SK-N-SH treated with all-trans-retinoic acid at 6 μM for 48 hours (cell line): ENCODE measurements at regions not wholly inside any gene's neighbourhood (a gene's known extent, or its start where the extent isn't known, plus 50 kb on each side); places are given as distances from the start of the nearest gene placed in this dataset.

Experiments
- ATAC-seq: fragments of 200-7000 bp; cut with Tn5 transposase; 3 replicates; pipeline ENCODE4 v1.9.1; 2020; ENCODE audit warnings: mild to moderate bottlenecking, moderate library complexity
- ARNTL ChIP-seq: fragments of 450-650 bp; formaldehyde crosslinking; IDR thresholded peaks from 2 replicates; pipeline ENCODE4 v1.5.0; 2020; ENCODE audit warnings: low read depth, mild to moderate bottlenecking, moderate library complexity, borderline replicate concordance
- BACH2 ChIP-seq: fragments of 250-450 bp; sonication (Bioruptor Pico); IDR thresholded peaks from 2 replicates; pipeline ENCODE4 v1.9.0; 2021; ENCODE audit warnings: mild to moderate bottlenecking, borderline replicate concordance
- CSDC2 ChIP-seq: fragments of 250-450 bp; sonication (Bioruptor Pico); IDR thresholded peaks from 2 replicates; pipeline ENCODE4 v1.5.0; 2020; ENCODE audit warnings: mild to moderate bottlenecking, moderate library complexity
- ESRRG ChIP-seq: fragments of 250-450 bp; sonication (Bioruptor Pico); IDR thresholded peaks from 2 replicates; pipeline ENCODE4 v1.6.1; 2021; ENCODE audit warnings: mild to moderate bottlenecking
- GLIS3 ChIP-seq: fragments of 250-450 bp; sonication (Bioruptor Pico); IDR thresholded peaks from 2 replicates; pipeline ENCODE4 v1.5.0; 2020; ENCODE audit warnings: mild to moderate bottlenecking, moderate library complexity
- ISL1 ChIP-seq: fragments of 250-450 bp; sonication (Bioruptor Pico); IDR thresholded peaks from 2 replicates; pipeline ENCODE4 v2.1.2; 2022; ENCODE audit warnings: mild to moderate bottlenecking, moderate library complexity
- OSR1 ChIP-seq: fragments of 250-450 bp; sonication (Bioruptor Pico); IDR thresholded peaks from 2 replicates; pipeline ENCODE4 v1.8.0; 2022; ENCODE audit warnings: moderate library complexity, mild to moderate bottlenecking, inconsistent platforms
- PPARA ChIP-seq: fragments of 250-450 bp; sonication (Bioruptor Pico); IDR thresholded peaks from 2 replicates; pipeline ENCODE4 v1.5.0; 2020; ENCODE audit warnings: mild to moderate bottlenecking, borderline replicate concordance
- RARB ChIP-seq: fragments of 250-450 bp; sonication (Bioruptor Pico); IDR thresholded peaks from 2 replicates; pipeline ENCODE4 v1.8.0; 2021; ENCODE audit warnings: mild to moderate bottlenecking, moderate library complexity
- SNAI2 ChIP-seq: fragments of 250-450 bp; sonication (Bioruptor Pico); IDR thresholded peaks from 2 replicates; pipeline ENCODE4 v1.5.0; 2020; ENCODE audit warnings: mild to moderate bottlenecking, moderate library complexity
- TOX ChIP-seq: fragments of 250-450 bp; sonication (Bioruptor Pico); IDR thresholded peaks from 2 replicates; pipeline ENCODE4 v1.8.0; 2021; ENCODE audit warnings: mild to moderate bottlenecking, moderate library complexity, borderline replicate concordance
- ZC3H10 ChIP-seq: fragments of 250-450 bp; sonication (Bioruptor Pico); IDR thresholded peaks from 2 replicates; pipeline ENCODE4 v1.5.1; 2021; ENCODE audit warnings: mild to moderate bottlenecking, moderate library complexity
- ZFP30 ChIP-seq: fragments of 450-650 bp; formaldehyde crosslinking; IDR thresholded peaks from 2 replicates; pipeline ENCODE4 v1.5.0; 2022; ENCODE audit warnings: mild to moderate bottlenecking, moderate library complexity
- ZNF565 ChIP-seq: fragments of 450-650 bp; formaldehyde crosslinking; conservative IDR thresholded peaks from 2 replicates; pipeline ENCODE4 v1.5.0; 2020; ENCODE audit warnings: low read depth, mild to moderate bottlenecking, moderate library complexity
- ZNF8 ChIP-seq: fragments of 450-650 bp; formaldehyde crosslinking; IDR thresholded peaks from 2 replicates; pipeline ENCODE4 v1.5.0; 2020; ENCODE audit warnings: mild to moderate bottlenecking, moderate library complexity
- TF ChIP-seq, protein P1 (sequence below): fragments of 250-450 bp; sonication (Bioruptor Pico); IDR thresholded peaks from 2 replicates; pipeline ENCODE4 v1.8.0; 2020; ENCODE audit warnings: mild to moderate bottlenecking, moderate library complexity, borderline replicate concordance
- TF ChIP-seq, protein P2 (sequence below): fragments of 250-450 bp; sonication (Bioruptor Pico); IDR thresholded peaks from 2 replicates; pipeline ENCODE4 v1.5.1; 2021; ENCODE audit warnings: mild to moderate bottlenecking, moderate library complexity
- TF ChIP-seq, protein P3 (sequence below): fragments of 250-450 bp; sonication (Bioruptor Pico); IDR thresholded peaks from 2 replicates; pipeline ENCODE4 v1.5.1; 2020; ENCODE audit warnings: low read depth, mild to moderate bottlenecking, moderate library complexity
- TF ChIP-seq, protein P4 (sequence below): fragments of 250-450 bp; sonication (Bioruptor Pico); IDR thresholded peaks from 2 replicates; pipeline ENCODE4 v1.5.0; 2020; ENCODE audit warnings: mild to moderate bottlenecking, moderate library complexity

DNA sequence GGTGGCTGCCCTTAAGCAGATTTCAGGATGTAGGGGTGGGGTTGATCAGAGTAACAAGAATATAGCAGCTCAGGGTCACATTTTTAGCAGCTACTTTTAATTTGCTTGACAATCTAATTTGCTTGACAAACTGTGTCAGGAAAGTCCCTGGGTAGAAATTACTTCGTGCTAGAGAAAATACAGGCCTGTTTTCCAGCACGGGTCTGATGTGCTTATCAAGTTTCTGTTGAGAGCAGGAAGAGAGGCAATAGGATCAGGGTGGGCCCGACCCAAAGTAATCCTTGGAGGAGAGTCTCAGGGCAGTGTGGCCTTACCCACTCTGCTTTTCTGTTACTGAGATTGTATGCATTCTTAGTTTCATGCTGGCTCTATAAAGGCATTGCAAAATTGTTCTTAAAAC, 221.5 kb downstream of the TSN start (continued):
- TF ChIP-seq, protein P1, sequence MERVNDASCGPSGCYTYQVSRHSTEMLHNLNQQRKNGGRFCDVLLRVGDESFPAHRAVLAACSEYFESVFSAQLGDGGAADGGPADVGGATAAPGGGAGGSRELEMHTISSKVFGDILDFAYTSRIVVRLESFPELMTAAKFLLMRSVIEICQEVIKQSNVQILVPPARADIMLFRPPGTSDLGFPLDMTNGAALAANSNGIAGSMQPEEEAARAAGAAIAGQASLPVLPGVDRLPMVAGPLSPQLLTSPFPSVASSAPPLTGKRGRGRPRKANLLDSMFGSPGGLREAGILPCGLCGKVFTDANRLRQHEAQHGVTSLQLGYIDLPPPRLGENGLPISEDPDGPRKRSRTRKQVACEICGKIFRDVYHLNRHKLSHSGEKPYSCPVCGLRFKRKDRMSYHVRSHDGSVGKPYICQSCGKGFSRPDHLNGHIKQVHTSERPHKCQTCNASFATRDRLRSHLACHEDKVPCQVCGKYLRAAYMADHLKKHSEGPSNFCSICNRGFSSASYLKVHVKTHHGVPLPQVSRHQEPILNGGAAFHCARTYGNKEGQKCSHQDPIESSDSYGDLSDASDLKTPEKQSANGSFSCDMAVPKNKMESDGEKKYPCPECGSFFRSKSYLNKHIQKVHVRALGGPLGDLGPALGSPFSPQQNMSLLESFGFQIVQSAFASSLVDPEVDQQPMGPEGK (CRISPR knock-in tag) = no peak
- TF ChIP-seq TOX (no peak), PPARA (CRISPR knock-in tag) (no peak)

DNA sequence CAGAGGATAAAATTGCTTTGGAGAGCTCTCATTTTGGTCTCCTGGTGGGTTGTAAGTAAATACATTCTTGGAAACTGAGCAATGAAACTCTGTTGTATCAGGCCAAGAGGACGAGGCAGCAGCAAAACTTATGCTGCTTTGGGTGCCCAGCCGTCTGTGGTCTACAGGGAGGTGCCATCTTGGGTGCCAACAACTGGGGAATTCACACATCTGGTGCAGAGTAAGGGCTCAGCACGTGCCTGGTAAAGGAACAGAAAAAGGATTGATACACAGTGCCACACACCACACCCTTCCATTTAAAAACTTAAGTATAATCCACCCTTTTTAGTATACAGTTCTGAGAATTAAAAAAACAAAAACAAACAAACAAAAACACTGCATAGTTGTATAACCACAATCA, 221.9 kb downstream of the TSN start:
- no peak for ATAC-seq
- no peak for TF ChIP-seq ZNF565
- no peak for TF ChIP-seq ZNF8 (CRISPR knock-in tag)
- TF ChIP-seq, protein P2, sequence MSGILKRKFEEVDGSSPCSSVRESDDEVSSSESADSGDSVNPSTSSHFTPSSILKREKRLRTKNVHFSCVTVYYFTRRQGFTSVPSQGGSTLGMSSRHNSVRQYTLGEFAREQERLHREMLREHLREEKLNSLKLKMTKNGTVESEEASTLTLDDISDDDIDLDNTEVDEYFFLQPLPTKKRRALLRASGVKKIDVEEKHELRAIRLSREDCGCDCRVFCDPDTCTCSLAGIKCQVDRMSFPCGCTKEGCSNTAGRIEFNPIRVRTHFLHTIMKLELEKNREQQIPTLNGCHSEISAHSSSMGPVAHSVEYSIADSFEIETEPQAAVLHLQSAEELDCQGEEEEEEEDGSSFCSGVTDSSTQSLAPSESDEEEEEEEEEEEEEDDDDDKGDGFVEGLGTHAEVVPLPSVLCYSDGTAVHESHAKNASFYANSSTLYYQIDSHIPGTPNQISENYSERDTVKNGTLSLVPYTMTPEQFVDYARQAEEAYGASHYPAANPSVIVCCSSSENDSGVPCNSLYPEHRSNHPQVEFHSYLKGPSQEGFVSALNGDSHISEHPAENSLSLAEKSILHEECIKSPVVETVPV (CRISPR knock-in tag) = no peak
- no peak for TF ChIP-seq SNAI2 (CRISPR knock-in tag)
- TF ChIP-seq ZFP30 (CRISPR knock-in tag) = no peak
- TF ChIP-seq ARNTL (CRISPR knock-in tag) = no peak
- TF ChIP-seq, protein P1 (CRISPR knock-in tag) = no peak
- no peak for TF ChIP-seq CSDC2 (CRISPR knock-in tag)
- no peak for TF ChIP-seq OSR1 (CRISPR knock-in tag)
- TF ChIP-seq, protein P3, sequence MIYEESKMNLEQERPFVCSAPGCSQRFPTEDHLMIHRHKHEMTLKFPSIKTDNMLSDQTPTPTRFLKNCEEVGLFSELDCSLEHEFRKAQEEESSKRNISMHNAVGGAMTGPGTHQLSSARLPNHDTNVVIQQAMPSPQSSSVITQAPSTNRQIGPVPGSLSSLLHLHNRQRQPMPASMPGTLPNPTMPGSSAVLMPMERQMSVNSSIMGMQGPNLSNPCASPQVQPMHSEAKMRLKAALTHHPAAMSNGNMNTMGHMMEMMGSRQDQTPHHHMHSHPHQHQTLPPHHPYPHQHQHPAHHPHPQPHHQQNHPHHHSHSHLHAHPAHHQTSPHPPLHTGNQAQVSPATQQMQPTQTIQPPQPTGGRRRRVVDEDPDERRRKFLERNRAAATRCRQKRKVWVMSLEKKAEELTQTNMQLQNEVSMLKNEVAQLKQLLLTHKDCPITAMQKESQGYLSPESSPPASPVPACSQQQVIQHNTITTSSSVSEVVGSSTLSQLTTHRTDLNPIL (CRISPR knock-in tag) = no peak
- no peak for TF ChIP-seq ISL1 (CRISPR knock-in tag)
- TF ChIP-seq BACH2 (CRISPR knock-in tag) = no peak
- TF ChIP-seq TOX = no peak
- TF ChIP-seq, protein P4, sequence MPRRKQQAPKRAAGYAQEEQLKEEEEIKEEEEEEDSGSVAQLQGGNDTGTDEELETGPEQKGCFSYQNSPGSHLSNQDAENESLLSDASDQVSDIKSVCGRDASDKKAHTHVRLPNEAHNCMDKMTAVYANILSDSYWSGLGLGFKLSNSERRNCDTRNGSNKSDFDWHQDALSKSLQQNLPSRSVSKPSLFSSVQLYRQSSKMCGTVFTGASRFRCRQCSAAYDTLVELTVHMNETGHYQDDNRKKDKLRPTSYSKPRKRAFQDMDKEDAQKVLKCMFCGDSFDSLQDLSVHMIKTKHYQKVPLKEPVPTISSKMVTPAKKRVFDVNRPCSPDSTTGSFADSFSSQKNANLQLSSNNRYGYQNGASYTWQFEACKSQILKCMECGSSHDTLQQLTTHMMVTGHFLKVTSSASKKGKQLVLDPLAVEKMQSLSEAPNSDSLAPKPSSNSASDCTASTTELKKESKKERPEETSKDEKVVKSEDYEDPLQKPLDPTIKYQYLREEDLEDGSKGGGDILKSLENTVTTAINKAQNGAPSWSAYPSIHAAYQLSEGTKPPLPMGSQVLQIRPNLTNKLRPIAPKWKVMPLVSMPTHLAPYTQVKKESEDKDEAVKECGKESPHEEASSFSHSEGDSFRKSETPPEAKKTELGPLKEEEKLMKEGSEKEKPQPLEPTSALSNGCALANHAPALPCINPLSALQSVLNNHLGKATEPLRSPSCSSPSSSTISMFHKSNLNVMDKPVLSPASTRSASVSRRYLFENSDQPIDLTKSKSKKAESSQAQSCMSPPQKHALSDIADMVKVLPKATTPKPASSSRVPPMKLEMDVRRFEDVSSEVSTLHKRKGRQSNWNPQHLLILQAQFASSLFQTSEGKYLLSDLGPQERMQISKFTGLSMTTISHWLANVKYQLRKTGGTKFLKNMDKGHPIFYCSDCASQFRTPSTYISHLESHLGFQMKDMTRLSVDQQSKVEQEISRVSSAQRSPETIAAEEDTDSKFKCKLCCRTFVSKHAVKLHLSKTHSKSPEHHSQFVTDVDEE (CRISPR knock-in tag) = no peak
- TF ChIP-seq GLIS3 (CRISPR knock-in tag) = no peak
- TF ChIP-seq RARB (CRISPR knock-in tag) = no peak

DNA sequence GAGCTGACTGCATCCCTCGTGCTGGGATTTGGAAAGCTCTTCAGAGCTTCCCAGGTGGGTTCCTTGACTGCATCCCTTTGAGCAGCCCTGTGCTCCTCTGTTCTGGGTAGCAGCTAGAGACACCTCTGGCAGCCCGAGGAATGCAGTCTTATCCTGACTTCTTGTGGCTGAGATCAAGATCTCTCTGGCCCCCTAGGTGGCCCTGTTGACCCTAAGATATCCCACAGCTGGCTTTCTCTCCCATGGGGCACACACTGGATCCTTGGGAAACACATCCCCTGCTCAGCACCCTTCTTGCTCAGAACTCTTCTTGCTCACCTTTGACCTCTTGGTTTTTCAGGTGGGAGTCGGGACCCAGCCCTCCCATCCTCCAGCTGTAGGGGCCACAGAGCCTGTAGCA, 237.2 kb downstream of the TSN start:
- no peak for TF ChIP-seq ESRRG (CRISPR knock-in tag)
- TF ChIP-seq BACH2 (CRISPR knock-in tag) = no peak
- TF ChIP-seq, protein P3 (CRISPR knock-in tag) = no peak
- TF ChIP-seq, protein P1 (CRISPR knock-in tag) = no peak
- TF ChIP-seq CSDC2 (CRISPR knock-in tag) = no peak
- no peak for TF ChIP-seq ZFP30 (CRISPR knock-in tag)
- TF ChIP-seq ZC3H10 (CRISPR knock-in tag) = no peak
- TF ChIP-seq ISL1 (CRISPR knock-in tag) = no peak
- TF ChIP-seq OSR1 (CRISPR knock-in tag) = no peak
- TF ChIP-seq ZNF8 (CRISPR knock-in tag) = no peak
- no peak for ATAC-seq
